GM21529 (cell line): ENCODE measurements at regions not wholly inside any gene's neighbourhood (a gene's known extent, or its start where the extent isn't known, plus 50 kb on each side); places are given as distances from the start of the nearest gene placed in this dataset.

ENCODE experiments used
- ATAC-seq: cut with Tn5 transposase; IDR thresholded peaks from one replicate; pipeline ENCODE4 v1.9.1; 2021; ENCODE audit not compliant: unreplicated experiment

GRCh38 chr2:43088143-43089073 is 138.0 kb downstream of the ZFP36L2 start:
- ATAC-seq: no peak

- ATAC-seq: no peak
Measured at GRCh38 chr2:43087413-43087812, 139.0 kb downstream of the ZFP36L2 start.

GRCh38 chr2:43086451-43087221 is 139.8 kb downstream of the ZFP36L2 start:
- no peak for ATAC-seq

- ATAC-seq: no peak
Measured at GRCh38 chr2:43085929-43086328, 140.5 kb downstream of the ZFP36L2 start.

GRCh38 chr2:43085505-43085904 is 140.9 kb downstream of the ZFP36L2 start:
- ATAC-seq: no peak

- no peak for ATAC-seq
Measured at GRCh38 chr2:43084699-43085091, 141.7 kb downstream of the ZFP36L2 start.

GRCh38 chr2:43083710-43084698 is 142.4 kb downstream of the ZFP36L2 start:
- ATAC-seq: no peak

- no peak for ATAC-seq
Measured at GRCh38 chr2:43082903-43083677, 143.3 kb downstream of the ZFP36L2 start.

GRCh38 chr2:43082111-43082894 is 144.1 kb downstream of the ZFP36L2 start:
- ATAC-seq: no peak

GRCh38 chr2:43081131-43081765 is 145.2 kb downstream of the ZFP36L2 start:
- ATAC-seq: no peak

- ATAC-seq: no peak
Measured at GRCh38 chr2:43080571-43081021, 145.8 kb downstream of the ZFP36L2 start.

- no peak for ATAC-seq
Measured at GRCh38 chr2:43078781-43079755, 147.3 kb downstream of the ZFP36L2 start.

GRCh38 chr2:43078301-43078700 is 148.1 kb downstream of the ZFP36L2 start:
- ATAC-seq: no peak

GRCh38 chr2:43077876-43078275 is 148.5 kb downstream of the ZFP36L2 start:
- ATAC-seq: no peak

- no peak for ATAC-seq
Measured at GRCh38 chr2:43076676-43077075, 149.7 kb downstream of the ZFP36L2 start.

- no peak for ATAC-seq
Measured at GRCh38 chr2:43075811-43076585, 150.4 kb downstream of the ZFP36L2 start.
